SHP77 treated with DMSO at 0.1 percent for 48 hours (cell line): ENCODE measurements at regions not wholly inside any gene's neighbourhood (a gene's known extent, or its start where the extent isn't known, plus 50 kb on each side); places are given as distances from the start of the nearest gene placed in this dataset.

Experiments used
- DNase-seq: peaks from one replicate; lab custom pipeline; 2025; lab: John Stamatoyannopoulos, UW

GRCh38 chr3:159620873-159621272, 367.8 kb upstream of the IL12A start:
- DNase-seq, result no peak

- no peak for DNase-seq
Observed at GRCh38 chr3:159624616-159625015, 364.0 kb upstream of the IL12A start.

- DNase-seq, result no peak
Observed at GRCh38 chr3:159625594-159625993, 363.0 kb upstream of the IL12A start.

GRCh38 chr3:159626598-159626997, 362.0 kb upstream of the IL12A start:
- no peak for DNase-seq

GRCh38 chr3:159627229-159627628, 361.4 kb upstream of the IL12A start:
- DNase-seq, result no peak

- no peak for DNase-seq
Observed at GRCh38 chr3:159627634-159628033, 361.0 kb upstream of the IL12A start.

- no peak for DNase-seq
Observed at GRCh38 chr3:159629329-159630084, 359.1 kb upstream of the IL12A start.

GRCh38 chr3:159631226-159631625, 357.4 kb upstream of the IL12A start:
- DNase-seq, result no peak

- no peak for DNase-seq
Observed at GRCh38 chr3:159632128-159632527, 356.5 kb upstream of the IL12A start.

GRCh38 chr3:159632851-159633250, 355.8 kb upstream of the IL12A start:
- no peak for DNase-seq

- no peak for DNase-seq
Observed at GRCh38 chr3:159634483-159634882, 354.2 kb upstream of the IL12A start.

GRCh38 chr3:159635047-159635641, 353.5 kb upstream of the IL12A start:
- DNase-seq, result no peak

GRCh38 chr3:159637883-159638542, 350.6 kb upstream of the IL12A start:
- DNase-seq, result no peak

GRCh38 chr3:159640225-159640624, 348.4 kb upstream of the IL12A start:
- DNase-seq, result no peak

GRCh38 chr3:159643406-159643805, 345.2 kb upstream of the IL12A start:
- DNase-seq, result no peak

GRCh38 chr3:159645874-159646273, 342.8 kb upstream of the IL12A start:
- DNase-seq, result no peak

GRCh38 chr3:159649951-159650350, 338.7 kb upstream of the IL12A start:
- no peak for DNase-seq

- no peak for DNase-seq
Observed at GRCh38 chr3:159650726-159651125, 337.9 kb upstream of the IL12A start.

- no peak for DNase-seq
Observed at GRCh38 chr3:159652452-159652851, 336.2 kb upstream of the IL12A start.

- DNase-seq, result no peak
Observed at GRCh38 chr3:159654183-159655134, 334.2 kb upstream of the IL12A start.

- no peak for DNase-seq
Observed at GRCh38 chr3:159655202-159655601, 333.4 kb upstream of the IL12A start.

GRCh38 chr3:159657176-159657575, 331.5 kb upstream of the IL12A start:
- no peak for DNase-seq
